H9 (cell line): ENCODE measurements at regions not wholly inside any gene's neighbourhood (a gene's known extent, or its start where the extent isn't known, plus 50 kb on each side); places are given as distances from the start of the nearest gene placed in this dataset.

Experiments used
- DNase-seq: peaks from one replicate; pipeline ENCODE4 v3.0.0-alpha.2; 2017
- H2AFZ ChIP-seq: one replicate; pipeline ENCODE4 v1.6.1; 2013; ENCODE audit warnings: mild to moderate bottlenecking, low read length, control low read depth, moderate library complexity
- H2AK5ac ChIP-seq: 2 replicates; pipeline ENCODE4 v1.6.1; 2013; ENCODE audit warnings: low read length, control low read depth, mixed read lengths; ENCODE audit not compliant: insufficient read length
- H2BK120ac ChIP-seq: one replicate; pipeline ENCODE4 v1.6.1; 2013; ENCODE audit warnings: low read depth, mild to moderate bottlenecking, low read length, control low read depth, inconsistent platforms; ENCODE audit not compliant: poor library complexity, severe bottlenecking
- H2BK12ac ChIP-seq: 2 replicates; pipeline ENCODE4 v1.6.1; 2013; ENCODE audit warnings: low read length, control low read depth, mixed read lengths, low read depth; ENCODE audit not compliant: insufficient read length
- H2BK15ac ChIP-seq: 2 replicates; pipeline ENCODE4 v1.6.1; 2013; ENCODE audit warnings: low read depth, low read length, control low read depth
- H2BK20ac ChIP-seq: one replicate; pipeline ENCODE4 v1.6.1; 2013; ENCODE audit warnings: low read depth, mild to moderate bottlenecking, low read length, control low read depth, inconsistent platforms; ENCODE audit not compliant: poor library complexity, severe bottlenecking
- H2BK5ac ChIP-seq: 2 replicates; pipeline ENCODE4 v1.6.1; 2013; ENCODE audit warnings: low read length, control low read depth, mixed read lengths; ENCODE audit not compliant: insufficient read length
- H3K14ac ChIP-seq: 2 replicates; pipeline ENCODE4 v1.6.1; 2013; ENCODE audit warnings: low read length, control low read depth; ENCODE audit not compliant: insufficient read depth
- H3K18ac ChIP-seq: 2 replicates; pipeline ENCODE4 v1.6.1; 2013; ENCODE audit warnings: low read depth, mild to moderate bottlenecking, mixed read lengths, low read length, control low read depth; ENCODE audit not compliant: insufficient read length
- H3K23ac ChIP-seq: 2 replicates; pipeline ENCODE4 v1.6.1; 2013; ENCODE audit warnings: low read length, control low read depth, mixed read lengths, low read depth; ENCODE audit not compliant: insufficient read length
- H3K23me2 ChIP-seq: 2 replicates; pipeline ENCODE4 v1.6.1; 2013; ENCODE audit warnings: low read depth, mild to moderate bottlenecking, mixed read lengths, low read length, control low read depth; ENCODE audit not compliant: insufficient read length, poor library complexity, severe bottlenecking
- H3K27ac ChIP-seq: 2 replicates; pipeline ENCODE4 v1.5.1; 2013; ENCODE audit warnings: low read length, control low read depth, mixed read lengths, low read depth; ENCODE audit not compliant: insufficient read length
- H3K27me3 ChIP-seq: 2 replicates; pipeline ENCODE4 v1.6.1; 2013; ENCODE audit warnings: low read length, control low read depth, inconsistent platforms; ENCODE audit not compliant: insufficient read depth
- H3K4ac ChIP-seq: 2 replicates; pipeline ENCODE4 v1.6.1; 2013; ENCODE audit warnings: low read depth, mild to moderate bottlenecking, control low read depth, inconsistent platforms, low read length, moderate library complexity
- H3K4me1 ChIP-seq: 2 replicates; pipeline ENCODE4 v1.6.1; 2013; ENCODE audit warnings: low read length, control low read depth, inconsistent platforms; ENCODE audit not compliant: insufficient read depth
- H3K4me2 ChIP-seq: 2 replicates; pipeline ENCODE4 v1.6.1; 2013; ENCODE audit warnings: low read length, control low read depth, mixed read lengths; ENCODE audit not compliant: insufficient read length, insufficient read depth
- H3K56ac ChIP-seq: 2 replicates; pipeline ENCODE4 v1.6.1; 2013; ENCODE audit warnings: low read depth, mild to moderate bottlenecking, mixed read lengths, low read length, control low read depth; ENCODE audit not compliant: insufficient read length
- H3K79me1 ChIP-seq: 2 replicates; pipeline ENCODE4 v1.6.1; 2013; ENCODE audit warnings: low read depth, mild to moderate bottlenecking, moderate library complexity, low read length, control low read depth, inconsistent platforms; ENCODE audit not compliant: insufficient read depth, poor library complexity, severe bottlenecking
- H3K79me2 ChIP-seq: 2 replicates; pipeline ENCODE4 v1.6.1; 2013; ENCODE audit warnings: low read length, control low read depth, inconsistent platforms; ENCODE audit not compliant: insufficient read depth
- H3K9ac ChIP-seq: 2 replicates; pipeline ENCODE4 v1.6.1; 2013; ENCODE audit warnings: low read length, control low read depth, mixed read lengths; ENCODE audit not compliant: insufficient read length; ENCODE audit errors: extremely low read depth
- H3K9me3 ChIP-seq: one replicate; pipeline ENCODE4 v1.6.1; 2013; ENCODE audit warnings: low read depth, low read length, inconsistent platforms; ENCODE audit not compliant: control insufficient read depth
- H3T11ph ChIP-seq: one replicate; pipeline ENCODE4 v1.6.1; 2013; ENCODE audit warnings: mild to moderate bottlenecking, low read length, control low read depth, inconsistent platforms
- H4K20me1 ChIP-seq: one replicate; pipeline ENCODE4 v1.6.1; 2013; ENCODE audit not compliant: control insufficient read depth, insufficient read length, insufficient read depth
- H4K5ac ChIP-seq: 2 replicates; pipeline ENCODE4 v1.6.1; 2013; ENCODE audit warnings: low read depth, mild to moderate bottlenecking, mixed read lengths, low read length, control low read depth; ENCODE audit not compliant: insufficient read length
- H4K8ac ChIP-seq: replicated peaks from 2 replicates; pipeline ENCODE4 v1.6.1; 2013; ENCODE audit warnings: low read length, control low read depth, mixed read lengths, low read depth; ENCODE audit not compliant: insufficient read length
- H4K91ac ChIP-seq: 2 replicates; pipeline ENCODE4 v1.6.1; 2013; ENCODE audit warnings: low read depth, mild to moderate bottlenecking, moderate library complexity, mixed read lengths, low read length, control low read depth; ENCODE audit not compliant: insufficient read length
- H3K27ac Mint-ChIP-seq, 3 experiments: 2 replicates in 2 of 3; 3 replicates in 1 of 3; pipeline ENCODE4 v1.8.0; 2020 to 2021; ENCODE audit warnings: mixed read lengths in 3 of 3, mild to moderate bottlenecking in 1 of 3, moderate library complexity in 1 of 3
- H3K27me3 Mint-ChIP-seq: 2 replicates; pipeline ENCODE4 v1.8.0; 2021; ENCODE audit warnings: low read depth, mild to moderate bottlenecking, moderate library complexity, mixed read lengths
- H3K36me3 Mint-ChIP-seq, 3 experiments: 2 replicates in 2 of 3; 3 replicates in 1 of 3; pipeline ENCODE4 v1.8.0; 2020 to 2021; ENCODE audit warnings: low read depth in 3 of 3, mixed read lengths in 3 of 3; ENCODE audit not compliant: insufficient read depth in 1 of 3
- H3K4me1 Mint-ChIP-seq, 2 experiments: 2 replicates each; pipeline ENCODE4 v1.8.0; 2020; ENCODE audit warnings: mixed read lengths in 2 of 2
- H3K4me3 Mint-ChIP-seq, 2 experiments: 2 replicates in 1 of 2; 3 replicates in 1 of 2; pipeline ENCODE4 v1.8.0; 2020 to 2021; ENCODE audit warnings: mild to moderate bottlenecking in 2 of 2, mixed read lengths in 2 of 2, moderate library complexity in 1 of 2
- H3K9me3 Mint-ChIP-seq, 2 experiments: 2 replicates in 1 of 2; 3 replicates in 1 of 2; pipeline ENCODE4 v1.8.0; 2020; ENCODE audit warnings: mild to moderate bottlenecking in 2 of 2, mixed read lengths in 2 of 2, moderate library complexity in 1 of 2
- WGBS: extraction: QIAGEN DNeasy Blood & Tissue Kit; methylation state at CpG from one replicate; pipeline ENCODE4 v1.1.7; 2013; ENCODE audit warnings: missing lambda C conversion rate, low lambda C conversion rate, mixed read lengths; ENCODE audit not compliant: insufficient read length; ENCODE audit errors: extremely low coverage; 5-methylcytosine and 5-hydroxymethylcytosine counted together
- TF ChIP-seq, protein P1 (sequence below): fragments of 200-600 bp; sonication (generic); conservative IDR thresholded peaks from 3 replicates; pipeline ENCODE4 v1.8.0; 2021; ENCODE audit warnings: antibody characterized with exemption, mild to moderate bottlenecking

DNA sequence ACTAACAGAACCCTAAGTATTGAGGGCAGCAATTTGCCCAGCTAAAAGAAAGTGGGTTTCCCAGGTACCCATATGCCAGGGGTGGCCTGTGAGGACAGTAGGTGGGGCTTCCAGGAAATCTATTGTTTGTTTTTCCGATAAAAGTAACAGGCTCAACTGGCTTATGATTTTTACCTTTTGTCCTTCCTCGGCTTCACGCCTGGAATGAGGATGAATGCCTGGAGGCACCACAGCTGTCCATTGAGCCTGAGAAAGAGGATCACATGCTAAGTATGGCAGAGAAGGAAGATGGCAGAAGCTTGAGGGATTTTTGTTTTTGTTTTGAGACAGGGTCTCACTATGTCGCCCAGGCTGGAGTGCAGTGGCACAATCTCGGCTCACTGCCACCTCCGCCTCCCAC lies 84.1 kb downstream of the KLF4 start:
- no peaks in the 10 kb centered on the region for H3K4me1 Mint-ChIP-seq
- H3K27ac Mint-ChIP-seq: no peak overlapping the region; a peak in 1 of 7 replicates

More for the DNA sequence above, 84.1 kb downstream of the KLF4 start:
- Histone ChIP-seq H3K79me1 (no peaks in the 10 kb centered on the region), H3K23ac (no peak overlapping the region), H2AK5ac (no peak overlapping the region), H3K23me2 (no peaks in the 10 kb centered on the region), H4K91ac (no peak overlapping the region), H3K4me2 (no peak overlapping the region), H3K18ac (no peak overlapping the region), H3K9me3 (no peaks in the 10 kb centered on the region), H3K79me2 (no peaks in the 10 kb centered on the region), H2BK120ac (no peak overlapping the region), H3K4me1 (no peaks in the 10 kb centered on the region), H3K27me3 (no peaks in the 10 kb centered on the region), H3T11ph (no peak overlapping the region), H3K56ac (no peak overlapping the region), H2BK12ac (no peak overlapping the region), H4K8ac (no peak overlapping the region), H3K27ac (no peak overlapping the region), H2BK15ac (no peak overlapping the region), H4K20me1 (no peaks in the 10 kb centered on the region), H2BK5ac (no peak overlapping the region), H4K5ac (no peak overlapping the region), H3K14ac (no peak overlapping the region), H3K4ac (no peak overlapping the region), H2AFZ (no peak overlapping the region), H2BK20ac (no peak overlapping the region), H3K9ac (no peak overlapping the region)
- Mint-ChIP-seq H3K4me3 (no peak overlapping the region), H3K27me3 (no peaks in the 10 kb centered on the region), H3K36me3 (no peaks in the 10 kb centered on the region), H3K9me3 (peaks cover 7% of the 10 kb centered on the region in 2 experiments; a peak in 3 of 5 replicates)
- DNase-seq: no peak
- TF ChIP-seq, protein P1, sequence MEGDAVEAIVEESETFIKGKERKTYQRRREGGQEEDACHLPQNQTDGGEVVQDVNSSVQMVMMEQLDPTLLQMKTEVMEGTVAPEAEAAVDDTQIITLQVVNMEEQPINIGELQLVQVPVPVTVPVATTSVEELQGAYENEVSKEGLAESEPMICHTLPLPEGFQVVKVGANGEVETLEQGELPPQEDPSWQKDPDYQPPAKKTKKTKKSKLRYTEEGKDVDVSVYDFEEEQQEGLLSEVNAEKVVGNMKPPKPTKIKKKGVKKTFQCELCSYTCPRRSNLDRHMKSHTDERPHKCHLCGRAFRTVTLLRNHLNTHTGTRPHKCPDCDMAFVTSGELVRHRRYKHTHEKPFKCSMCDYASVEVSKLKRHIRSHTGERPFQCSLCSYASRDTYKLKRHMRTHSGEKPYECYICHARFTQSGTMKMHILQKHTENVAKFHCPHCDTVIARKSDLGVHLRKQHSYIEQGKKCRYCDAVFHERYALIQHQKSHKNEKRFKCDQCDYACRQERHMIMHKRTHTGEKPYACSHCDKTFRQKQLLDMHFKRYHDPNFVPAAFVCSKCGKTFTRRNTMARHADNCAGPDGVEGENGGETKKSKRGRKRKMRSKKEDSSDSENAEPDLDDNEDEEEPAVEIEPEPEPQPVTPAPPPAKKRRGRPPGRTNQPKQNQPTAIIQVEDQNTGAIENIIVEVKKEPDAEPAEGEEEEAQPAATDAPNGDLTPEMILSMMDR: no peak
- WGBS: no CpG with 5 or more reads among the region's 6 CpGs
